ENCODE measurements at regions not wholly inside any gene's neighbourhood (a gene's known extent, or its start where the extent isn't known, plus 50 kb on each side); places are given as distances from the start of the nearest gene placed in this dataset.

DNA sequence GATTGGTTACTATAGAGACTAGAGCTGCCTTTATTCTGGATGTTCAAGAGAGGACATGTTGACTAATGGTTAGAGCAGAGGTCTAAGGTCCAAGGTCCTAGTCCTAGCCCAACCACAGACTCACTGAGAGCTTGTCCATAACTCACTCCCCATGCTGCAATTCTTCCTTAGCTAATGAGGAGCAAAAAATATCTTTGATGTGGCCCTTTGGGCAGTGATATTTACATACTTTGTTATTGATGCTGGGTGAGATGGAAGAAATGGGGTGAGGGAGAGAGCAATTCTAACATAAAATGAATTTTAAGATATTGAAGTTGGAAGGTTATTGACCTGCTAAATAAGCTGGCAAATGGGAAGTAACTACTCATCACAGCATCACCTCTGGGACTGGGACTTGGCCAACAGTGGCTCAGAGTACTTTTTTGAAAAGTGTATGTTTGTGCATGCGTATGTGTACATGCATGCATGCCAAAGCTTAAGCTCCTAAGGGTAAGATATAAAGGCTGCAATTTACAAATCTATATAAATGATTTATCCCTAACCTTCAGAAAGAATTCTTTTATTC, 58.0 kb upstream of the ANKRD55 start:
- WGBS (ENCODE audit: extremely low coverage, insufficient coverage, insufficient read length): no CpG with 5 or more reads among the region's 1 CpG
- H2BK120ac ChIP-seq (ENCODE audit: insufficient read depth, low read length, poor library complexity): no peak overlapping the region

DNA sequence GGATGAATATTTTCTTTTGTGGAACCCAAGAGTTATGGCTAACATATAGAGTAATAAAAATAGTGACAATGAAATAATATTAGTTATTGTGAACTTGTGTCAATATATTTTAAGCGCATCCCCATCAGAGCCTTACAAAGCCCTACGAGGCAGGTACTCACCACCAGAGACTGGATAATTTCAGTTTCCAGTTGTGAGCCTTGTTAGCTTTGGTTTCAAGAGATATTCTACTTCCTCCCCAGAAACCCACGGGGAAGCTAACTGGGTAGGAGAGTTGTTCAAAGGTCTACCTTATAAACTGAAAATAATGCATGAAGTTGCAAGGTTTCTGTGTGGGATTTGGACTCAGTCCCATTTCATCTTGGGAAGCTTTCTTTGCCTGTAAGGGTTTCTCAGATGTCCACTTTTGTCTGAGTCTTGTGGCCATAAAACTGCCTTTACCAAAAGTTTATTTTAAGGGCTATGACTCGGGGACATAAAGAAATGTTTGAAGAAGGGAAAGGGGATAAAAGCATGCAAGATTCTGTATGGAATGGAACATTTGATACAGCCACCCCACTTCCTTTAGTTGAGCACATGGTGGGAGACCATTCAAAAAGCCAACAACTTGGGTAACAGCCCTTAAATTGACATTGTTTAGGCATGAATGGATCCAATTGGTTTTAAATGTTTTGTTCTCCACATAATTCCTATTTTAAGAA, 57.4 kb upstream of the ANKRD55 start:
- H3K9me3 ChIP-seq (ENCODE audit: insufficient read depth, low read depth, low read length): peaks cover 4% of the 10 kb centered on the region
- H3K36me3 ChIP-seq (ENCODE audit: control insufficient read depth in 1 of 2, insufficient read depth in 2 of 2, low read length in 2 of 2): no peaks in the 10 kb centered on the region
- H2BK120ac ChIP-seq (ENCODE audit: insufficient read depth, low read length, poor library complexity): no peak overlapping the region
- no peak overlapping the region for H4K91ac ChIP-seq (ENCODE audit: low read depth, low read length)
- H4K12ac ChIP-seq (ENCODE audit: low read depth, low read length): no peak overlapping the region
- H2BK5ac ChIP-seq (ENCODE audit: low read depth, low read length, poor library complexity): no peak overlapping the region
- no peak for DNase-seq
- no peak overlapping the region for H3K4me2 ChIP-seq (ENCODE audit: low read length)
- H3K23ac ChIP-seq (ENCODE audit: low read length): no peak overlapping the region
- H2BK12ac ChIP-seq (ENCODE audit: low read length): no peak overlapping the region
- no peaks in the 10 kb centered on the region for H3K79me1 ChIP-seq (ENCODE audit: low read length)
- H3K18ac ChIP-seq (ENCODE audit: low read length): no peak overlapping the region
- no peak overlapping the region for H2AK5ac ChIP-seq (ENCODE audit: low read length)
- no peak overlapping the region for H3K9ac ChIP-seq (ENCODE audit: low read length)
- no peaks in the 10 kb centered on the region for H3K27me3 ChIP-seq (ENCODE audit: insufficient read depth, low read length)
- H2AFZ ChIP-seq (ENCODE audit: insufficient read depth, low read length, poor library complexity): no peak overlapping the region
- no peak overlapping the region for H3K27ac ChIP-seq (ENCODE audit: low read depth, low read length)
- H3K14ac ChIP-seq (ENCODE audit: low read length): no peak overlapping the region
- H4K8ac ChIP-seq (ENCODE audit: low read depth, low read length): no peak overlapping the region
- H3K4me3 ChIP-seq (ENCODE audit: low read depth, low read length): no peak overlapping the region
- no peaks in the 10 kb centered on the region for H3K4me1 ChIP-seq (ENCODE audit: control insufficient read depth in 1 of 2, insufficient read depth in 2 of 2, low read length in 2 of 2)
- WGBS (ENCODE audit: extremely low coverage, insufficient coverage, insufficient read length): no CpG with 5 or more reads among the region's 4 CpGs
- no peak overlapping the region for H3K4ac ChIP-seq (ENCODE audit: low read depth, low read length)
- no peaks in the 10 kb centered on the region for H3K79me2 ChIP-seq (ENCODE audit: control insufficient read depth, insufficient read depth, low read length, poor library complexity)

More for the DNA sequence above, 58.0 kb upstream of the ANKRD55 start:
- no peak overlapping the region for H2AFZ ChIP-seq (ENCODE audit: insufficient read depth, low read length, poor library complexity)
- no peak overlapping the region for H3K14ac ChIP-seq (ENCODE audit: low read length)
- no peaks in the 10 kb centered on the region for H3K27me3 ChIP-seq (ENCODE audit: insufficient read depth, low read length)
- no peak overlapping the region for H4K12ac ChIP-seq (ENCODE audit: low read depth, low read length)
- H4K8ac ChIP-seq (ENCODE audit: low read depth, low read length): no peak overlapping the region
- peaks cover 5% of the 10 kb centered on the region for H3K9me3 ChIP-seq (ENCODE audit: insufficient read depth, low read depth, low read length)
- no peak overlapping the region for H2AK5ac ChIP-seq (ENCODE audit: low read length)
- no peak overlapping the region for H3K4me2 ChIP-seq (ENCODE audit: low read length)
- H3K9ac ChIP-seq (ENCODE audit: low read length): no peak overlapping the region
- H3K4me3 ChIP-seq (ENCODE audit: low read depth, low read length): no peak overlapping the region
- no peak for DNase-seq
- no peaks in the 10 kb centered on the region for H3K79me1 ChIP-seq (ENCODE audit: low read length)
- no peak overlapping the region for H3K23ac ChIP-seq (ENCODE audit: low read length)
- H3K27ac ChIP-seq (ENCODE audit: low read depth, low read length): no peak overlapping the region
- no peaks in the 10 kb centered on the region for H3K79me2 ChIP-seq (ENCODE audit: control insufficient read depth, insufficient read depth, low read length, poor library complexity)
- no peak overlapping the region for H4K91ac ChIP-seq (ENCODE audit: low read depth, low read length)
- no peaks in the 10 kb centered on the region for H3K4me1 ChIP-seq (ENCODE audit: control insufficient read depth in 1 of 2, insufficient read depth in 2 of 2, low read length in 2 of 2)
- H3K18ac ChIP-seq (ENCODE audit: low read length): no peak overlapping the region
- no peaks in the 10 kb centered on the region for H3K36me3 ChIP-seq (ENCODE audit: control insufficient read depth in 1 of 2, insufficient read depth in 2 of 2, low read length in 2 of 2)
- H3K4ac ChIP-seq (ENCODE audit: low read depth, low read length): no peak overlapping the region
- no peak overlapping the region for H2BK5ac ChIP-seq (ENCODE audit: low read depth, low read length, poor library complexity)
- H2BK12ac ChIP-seq (ENCODE audit: low read length): no peak overlapping the region

DNA sequence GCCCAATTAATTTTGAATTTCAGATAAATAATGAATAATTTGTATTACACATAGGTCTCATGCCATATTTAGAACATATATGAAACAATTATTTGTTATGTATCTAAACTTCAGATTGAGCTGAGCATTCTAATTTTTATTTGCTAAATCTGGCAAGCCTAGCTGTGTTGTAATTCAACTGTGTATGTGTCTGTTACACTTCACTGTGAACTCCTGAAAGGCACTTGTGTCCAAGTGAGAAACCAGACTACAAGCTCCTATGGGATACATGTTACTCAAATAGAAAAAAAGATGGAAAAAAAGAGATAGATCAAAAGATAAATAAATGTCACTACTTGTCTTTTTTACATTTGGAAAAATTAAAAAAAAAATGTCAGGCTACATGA, 56.5 kb upstream of the ANKRD55 start:
- Histone ChIP-seq H2BK5ac (ENCODE audit: low read depth, low read length, poor library complexity) (no peak overlapping the region), H4K12ac (ENCODE audit: low read depth, low read length) (no peak overlapping the region), H3K9ac (ENCODE audit: low read length) (no peak overlapping the region), H3K4me1 (ENCODE audit: control insufficient read depth in 1 of 2, insufficient read depth in 2 of 2, low read length in 2 of 2) (no peaks in the 10 kb centered on the region), H3K23ac (ENCODE audit: low read length) (no peak overlapping the region), H3K79me1 (ENCODE audit: low read length) (no peaks in the 10 kb centered on the region), H3K18ac (ENCODE audit: low read length) (no peak overlapping the region), H3K27me3 (ENCODE audit: insufficient read depth, low read length) (no peaks in the 10 kb centered on the region), H3K4me3 (ENCODE audit: low read depth, low read length) (no peak overlapping the region), H4K8ac (ENCODE audit: low read depth, low read length) (no peak overlapping the region), H2BK12ac (ENCODE audit: low read length) (no peak overlapping the region), H3K14ac (ENCODE audit: low read length) (no peak overlapping the region), H3K27ac (ENCODE audit: low read depth, low read length) (no peak overlapping the region), H3K9me3 (ENCODE audit: insufficient read depth, low read depth, low read length) (peaks cover 2% of the 10 kb centered on the region), H3K79me2 (ENCODE audit: control insufficient read depth, insufficient read depth, low read length, poor library complexity) (no peaks in the 10 kb centered on the region), H2AFZ (ENCODE audit: insufficient read depth, low read length, poor library complexity) (no peak overlapping the region), H3K36me3 (ENCODE audit: control insufficient read depth in 1 of 2, insufficient read depth in 2 of 2, low read length in 2 of 2) (no peaks in the 10 kb centered on the region), H2BK120ac (ENCODE audit: insufficient read depth, low read length, poor library complexity) (no peak overlapping the region), H2AK5ac (ENCODE audit: low read length) (no peak overlapping the region), H4K91ac (ENCODE audit: low read depth, low read length) (no peak overlapping the region), H3K4me2 (ENCODE audit: low read length) (no peak overlapping the region), H3K4ac (ENCODE audit: low read depth, low read length) (no peak overlapping the region)
- DNase-seq: no peak

DNA sequence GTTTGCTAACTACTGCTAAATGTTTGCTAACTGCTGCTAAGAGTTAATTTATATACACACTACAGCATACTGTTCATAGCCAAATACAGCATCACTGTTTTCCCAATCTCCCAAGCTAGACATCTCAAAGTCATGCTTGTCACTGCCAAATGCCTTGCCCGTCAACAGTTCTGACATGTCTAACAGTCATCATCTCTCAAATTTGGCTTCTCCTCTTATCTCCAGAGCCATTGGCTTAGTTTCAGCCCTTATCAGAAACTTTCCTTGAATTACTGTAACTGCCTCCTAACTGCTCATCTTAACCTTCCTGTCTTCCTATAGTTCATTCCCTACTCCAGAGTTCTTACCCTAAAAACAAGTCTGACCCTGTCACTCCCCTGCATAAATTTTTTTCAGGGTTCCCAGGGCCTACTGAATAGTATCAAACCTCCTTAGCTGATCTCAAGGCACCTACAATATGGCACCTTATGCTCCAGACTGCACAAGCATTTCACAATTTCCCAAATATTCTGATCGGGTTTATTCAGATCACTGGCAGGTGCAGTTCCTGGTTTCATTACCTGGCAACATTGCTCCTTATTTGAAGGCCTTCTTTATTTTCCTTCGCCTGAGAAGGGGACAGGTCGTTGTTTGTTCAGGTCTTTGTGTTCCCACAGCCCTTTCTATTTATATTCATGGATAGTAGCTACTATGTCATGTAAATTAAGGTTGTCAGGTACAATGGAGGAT, 55.9 kb upstream of the ANKRD55 start:
- Histone ChIP-seq H2BK12ac (ENCODE audit: low read length) (no peak overlapping the region), H3K14ac (ENCODE audit: low read length) (no peak overlapping the region), H3K23ac (ENCODE audit: low read length) (no peak overlapping the region), H4K12ac (ENCODE audit: low read depth, low read length) (no peak overlapping the region), H3K27me3 (ENCODE audit: insufficient read depth, low read length) (no peaks in the 10 kb centered on the region), H3K18ac (ENCODE audit: low read length) (no peak overlapping the region), H4K8ac (ENCODE audit: low read depth, low read length) (no peak overlapping the region), H2AFZ (ENCODE audit: insufficient read depth, low read length, poor library complexity) (no peak overlapping the region), H3K36me3 (ENCODE audit: control insufficient read depth in 1 of 2, insufficient read depth in 2 of 2, low read length in 2 of 2) (no peaks in the 10 kb centered on the region), H2BK5ac (ENCODE audit: low read depth, low read length, poor library complexity) (no peak overlapping the region), H2BK120ac (ENCODE audit: insufficient read depth, low read length, poor library complexity) (no peak overlapping the region), H3K79me1 (ENCODE audit: low read length) (no peaks in the 10 kb centered on the region), H3K4me2 (ENCODE audit: low read length) (no peak overlapping the region), H3K9me3 (ENCODE audit: insufficient read depth, low read depth, low read length) (peaks cover 2% of the 10 kb centered on the region), H2AK5ac (ENCODE audit: low read length) (no peak overlapping the region), H3K4me1 (ENCODE audit: control insufficient read depth in 1 of 2, insufficient read depth in 2 of 2, low read length in 2 of 2) (no peaks in the 10 kb centered on the region), H4K91ac (ENCODE audit: low read depth, low read length) (no peak overlapping the region), H3K27ac (ENCODE audit: low read depth, low read length) (no peak overlapping the region), H3K4me3 (ENCODE audit: low read depth, low read length) (no peak overlapping the region), H3K79me2 (ENCODE audit: control insufficient read depth, insufficient read depth, low read length, poor library complexity) (no peaks in the 10 kb centered on the region), H3K4ac (ENCODE audit: low read depth, low read length) (no peak overlapping the region), H3K9ac (ENCODE audit: low read length) (no peak overlapping the region)
- no peak for DNase-seq
- WGBS (ENCODE audit: extremely low coverage, insufficient coverage, insufficient read length): no CpG with 5 or more reads among the region's 4 CpGs
